ENCODE measurements at regions not wholly inside any gene's neighbourhood (a gene's known extent, or its start where the extent isn't known, plus 50 kb on each side); places are given as distances from the start of the nearest gene placed in this dataset.

GRCh38 chr4:115370490-115370889 lies 257.1 kb upstream of the NDST4 start:
- no peak for DNase-seq

DNA sequence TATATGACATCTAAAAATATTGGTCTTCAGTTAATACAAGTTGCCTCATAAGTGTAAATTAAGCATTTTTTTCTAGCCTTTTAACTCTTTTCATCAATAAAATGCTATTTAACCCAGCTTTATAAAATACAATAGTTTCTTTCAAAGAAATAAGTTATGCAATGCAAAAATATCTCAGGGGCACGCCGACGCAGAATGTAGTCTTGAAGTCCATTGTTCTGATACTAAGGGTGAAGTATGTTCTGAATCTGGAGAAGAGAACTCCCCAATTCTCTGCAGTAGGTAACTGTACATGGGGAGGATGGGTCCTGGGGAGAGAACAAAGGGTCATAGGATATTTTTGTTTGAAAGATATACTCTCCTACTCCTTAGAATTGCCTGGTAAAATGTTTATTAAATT lies 256.6 kb upstream of the NDST4 start:
- DNase-seq: no peak

- DNase-seq: no peak
Measured at GRCh38 chr4:115366390-115366789, 253.0 kb upstream of the NDST4 start.

GRCh38 chr4:115365185-115365584 lies 251.8 kb upstream of the NDST4 start:
- DNase-seq: no peak

DNA sequence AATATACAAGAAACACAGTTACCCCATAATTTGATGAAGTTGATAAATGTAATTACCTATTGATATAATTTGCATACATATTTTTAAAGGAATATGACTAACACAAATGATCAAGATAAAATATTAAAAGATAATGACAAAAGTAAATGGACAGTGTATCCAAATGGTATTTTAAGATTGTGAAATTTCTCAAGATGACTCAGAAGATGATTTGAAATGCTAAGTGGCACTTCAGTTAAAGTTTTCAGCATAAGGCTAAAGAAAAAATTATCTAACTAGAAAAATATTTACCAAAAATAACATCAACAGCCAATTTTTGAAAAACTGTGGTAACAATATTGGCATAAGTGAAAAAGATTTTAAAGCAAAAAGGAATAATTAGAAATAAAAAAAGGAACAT lies 248.4 kb upstream of the NDST4 start:
- DNase-seq: no peak

DNA sequence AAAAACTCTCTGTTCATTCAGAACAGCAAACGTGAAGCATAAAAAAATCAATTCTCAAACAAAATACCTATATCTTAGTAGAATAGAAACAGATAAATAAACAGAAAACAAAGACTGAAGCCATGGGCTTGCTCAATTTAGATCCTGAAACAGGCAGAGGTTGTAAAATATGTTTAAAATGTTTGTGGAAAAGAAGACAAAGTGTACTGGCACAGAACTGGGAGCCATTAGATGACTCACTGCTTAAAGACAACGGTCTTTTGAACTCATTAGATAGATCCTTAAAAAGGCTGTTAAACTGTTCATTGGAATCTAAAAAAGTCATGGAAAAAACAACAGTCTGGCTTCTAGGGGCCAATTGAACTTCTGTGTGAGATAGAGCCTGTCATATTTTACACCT lies 247.0 kb upstream of the NDST4 start:
- DNase-seq: no peak

GRCh38 chr4:115357776-115358175 lies 244.4 kb upstream of the NDST4 start:
- DNase-seq: no peak

DNA sequence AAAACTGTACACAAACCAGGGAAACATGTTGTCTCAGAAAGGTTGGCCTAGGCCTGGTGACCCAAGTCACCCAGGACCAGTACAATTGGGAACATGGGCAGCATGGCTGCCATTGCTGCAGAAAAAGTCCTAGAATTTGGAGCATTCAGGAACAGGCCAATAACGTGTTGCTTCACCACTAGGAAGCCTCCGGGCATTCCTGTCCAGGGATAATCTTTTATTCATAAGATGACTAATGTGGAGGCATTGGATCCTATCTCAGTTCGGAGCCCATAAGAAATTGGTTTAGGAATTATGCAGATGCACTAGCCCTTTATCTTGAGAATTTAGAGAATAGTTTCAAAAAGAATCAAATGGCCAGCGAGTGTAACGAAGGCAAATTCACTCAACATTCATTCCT lies 242.8 kb upstream of the NDST4 start:
- DNase-seq: no peak

GRCh38 chr4:115355329-115355728 lies 241.9 kb upstream of the NDST4 start:
- DNase-seq: no peak

GRCh38 chr4:115353370-115353769 lies 239.9 kb upstream of the NDST4 start:
- DNase-seq: no peak

DNA sequence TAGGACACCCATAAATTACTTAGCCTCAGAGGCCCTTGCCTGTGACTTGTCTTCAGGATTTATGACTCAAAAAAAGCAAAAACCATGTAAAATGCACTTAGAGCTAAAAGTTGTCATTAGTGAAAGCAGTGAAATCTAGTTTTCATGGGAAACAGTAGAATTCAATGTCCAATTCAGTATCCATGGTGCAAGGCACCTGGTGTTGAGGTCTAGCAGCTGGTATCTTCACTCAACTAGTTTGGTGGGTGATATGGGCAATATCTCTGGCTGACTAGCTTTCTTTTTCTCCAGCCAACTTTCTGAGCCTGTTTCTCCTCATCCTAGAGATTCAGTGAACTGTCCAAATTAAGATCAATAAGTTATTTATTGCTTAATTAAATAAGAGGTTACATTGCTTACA lies 229.8 kb upstream of the NDST4 start:
- no peak for DNase-seq

DNA sequence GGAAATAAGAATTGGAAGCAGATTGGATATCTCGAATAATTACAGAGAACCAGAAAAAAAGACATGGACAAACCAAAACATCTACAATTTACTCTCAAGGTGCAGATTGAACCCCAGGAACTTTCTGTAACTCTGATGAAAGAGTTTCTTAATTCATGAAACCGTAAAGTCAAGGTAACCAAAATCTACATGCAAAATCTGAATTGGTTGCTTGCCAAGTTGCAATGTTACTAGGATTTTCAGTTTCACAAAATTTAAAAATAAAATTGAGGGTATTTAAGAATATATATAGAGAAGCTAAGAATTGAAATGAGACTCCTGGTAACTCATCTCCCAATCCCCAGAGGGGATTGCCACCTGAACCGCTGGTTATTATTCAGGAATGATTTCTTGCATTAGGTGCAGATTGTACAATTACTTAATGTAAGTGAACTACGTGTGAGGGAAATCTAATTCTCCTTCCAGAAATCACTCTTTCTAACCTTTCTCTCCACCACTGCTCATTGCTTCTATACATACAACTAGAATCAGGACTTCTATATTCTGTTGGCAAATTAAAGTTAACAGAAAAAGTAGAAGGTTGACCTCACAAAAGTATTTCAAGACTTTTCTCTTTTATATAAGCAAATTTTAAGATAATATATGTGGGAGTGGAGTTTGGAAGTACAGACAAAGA lies 221.5 kb upstream of the NDST4 start:
- no peak for DNase-seq

- no peak for DNase-seq
Measured at GRCh38 chr4:115332078-115332477, 218.7 kb upstream of the NDST4 start.

DNA sequence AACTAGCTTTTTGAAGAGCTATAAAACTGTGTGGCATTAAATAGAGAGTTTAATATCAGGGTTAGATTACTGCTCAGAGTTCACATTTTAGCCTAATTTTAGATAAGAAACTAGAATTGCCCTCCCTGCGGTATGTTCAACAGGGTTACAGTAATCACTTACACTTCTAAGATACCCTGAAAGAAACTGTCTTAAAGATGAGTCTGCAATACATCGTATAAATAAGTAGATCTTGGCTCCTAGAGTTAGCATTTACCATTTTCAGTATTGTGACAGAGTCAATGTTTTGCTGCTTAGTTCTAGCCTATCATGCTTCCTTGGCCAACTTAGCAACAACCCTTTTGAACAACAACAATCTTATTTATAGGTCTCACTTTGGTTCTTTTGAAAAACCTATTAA lies 217.8 kb upstream of the NDST4 start:
- DNase-seq: no peak

- DNase-seq: no peak
Measured at GRCh38 chr4:115325836-115326235, 212.4 kb upstream of the NDST4 start.

DNA sequence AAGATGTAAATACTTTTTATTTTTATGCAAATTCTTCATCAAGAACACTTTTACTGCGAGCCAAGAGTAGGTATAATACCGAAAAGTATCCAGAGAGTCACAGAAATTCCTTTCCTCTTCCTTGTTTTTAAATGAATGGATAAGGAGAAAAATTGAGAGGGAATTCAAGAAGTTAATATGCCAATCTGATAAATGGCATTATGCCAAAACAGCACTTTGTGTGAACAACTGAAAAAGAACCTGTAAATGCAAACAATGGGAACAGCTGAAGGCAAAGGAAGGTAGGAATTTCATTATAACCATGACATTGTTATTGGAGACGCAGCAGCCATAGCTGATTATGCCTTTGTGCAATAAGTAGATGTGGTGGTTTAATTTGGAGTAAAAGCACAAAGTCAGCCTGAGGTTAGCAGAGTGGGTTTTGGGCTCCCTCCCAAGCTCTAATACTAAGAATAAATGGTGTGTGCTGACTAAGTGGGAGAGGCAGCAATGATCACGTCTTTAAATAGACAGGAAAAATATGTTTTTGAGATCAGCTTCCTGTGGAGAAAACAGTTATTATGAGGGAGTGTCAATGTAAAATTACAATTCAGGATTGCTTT lies 209.8 kb upstream of the NDST4 start:
- DNase-seq: peak; percentile 46

- no peak for DNase-seq
Measured at GRCh38 chr4:115315182-115315581, 201.8 kb upstream of the NDST4 start.

GRCh38 chr4:115310641-115311040 lies 197.2 kb upstream of the NDST4 start:
- DNase-seq: no peak

DNA sequence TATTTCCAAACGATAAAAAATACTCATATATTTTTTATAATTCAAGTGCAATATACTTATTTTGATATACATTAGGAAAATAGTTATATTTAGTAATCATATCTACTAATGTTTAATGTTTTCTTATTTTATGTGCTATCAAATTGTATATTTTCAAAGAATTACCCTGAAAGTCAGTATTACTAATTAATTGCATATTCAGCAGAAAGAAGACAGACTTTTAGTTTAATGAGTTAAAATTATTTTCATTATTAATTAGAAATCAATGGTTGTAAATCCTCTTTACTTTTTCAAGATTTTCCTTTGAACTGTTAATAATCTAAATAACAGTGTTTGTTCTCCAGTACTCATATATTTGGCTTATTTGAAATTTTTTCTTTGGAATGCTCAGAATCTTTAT lies 181.3 kb upstream of the NDST4 start:
- DNase-seq: no peak

DNA sequence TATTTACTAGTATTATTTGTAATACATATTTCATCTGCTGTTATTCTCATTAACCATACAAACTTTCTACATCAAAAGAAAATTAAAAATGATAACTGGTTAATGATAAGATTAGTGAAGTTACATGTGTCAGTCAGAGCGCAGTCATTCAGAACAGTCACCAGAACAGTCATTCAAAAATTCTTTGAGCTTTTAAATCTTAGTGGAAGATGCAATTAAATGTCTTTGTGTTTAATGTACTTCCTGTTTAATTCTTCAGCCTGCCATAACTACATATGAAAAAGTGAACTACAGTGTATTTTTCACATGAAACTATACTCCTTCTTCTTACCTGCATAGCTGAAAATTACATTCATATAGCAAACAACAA lies 179.7 kb upstream of the NDST4 start:
- no peak for DNase-seq

DNA sequence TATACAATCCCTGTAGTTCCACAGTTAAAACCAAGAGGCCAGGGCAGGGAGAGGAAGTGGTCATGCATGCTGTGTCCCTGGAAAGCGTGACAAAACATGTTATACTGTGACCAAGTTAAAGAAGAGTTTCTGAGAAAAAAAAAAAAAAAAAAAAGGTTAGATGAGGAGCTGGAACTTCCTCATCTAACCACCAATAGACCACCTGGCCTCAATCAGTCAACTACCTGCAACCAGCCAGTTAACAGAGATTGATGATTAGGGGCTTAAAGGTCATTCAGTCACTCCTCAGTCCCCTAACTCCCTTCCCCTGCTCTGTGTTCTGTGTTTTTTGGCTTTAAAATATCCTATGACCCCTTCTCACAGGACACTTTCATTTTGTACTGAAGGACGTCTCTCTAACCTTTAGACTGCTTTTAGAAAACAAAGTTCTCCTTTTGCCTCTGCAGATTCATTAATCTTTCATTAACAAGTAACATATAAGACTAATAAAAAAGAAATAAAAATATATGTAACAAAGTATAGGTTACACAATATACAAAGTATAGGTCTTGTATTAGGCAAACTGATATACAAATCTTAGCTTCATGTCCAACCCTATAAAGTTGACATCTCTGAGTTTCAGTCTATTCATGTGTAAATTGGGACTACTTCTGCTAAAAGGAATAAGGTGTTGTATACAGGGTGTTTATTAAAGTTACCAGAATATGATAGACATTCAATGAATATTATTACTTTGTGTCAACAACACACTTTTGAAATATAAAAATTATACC lies 179.1 kb upstream of the NDST4 start:
- DNase-seq: no peak

DNA sequence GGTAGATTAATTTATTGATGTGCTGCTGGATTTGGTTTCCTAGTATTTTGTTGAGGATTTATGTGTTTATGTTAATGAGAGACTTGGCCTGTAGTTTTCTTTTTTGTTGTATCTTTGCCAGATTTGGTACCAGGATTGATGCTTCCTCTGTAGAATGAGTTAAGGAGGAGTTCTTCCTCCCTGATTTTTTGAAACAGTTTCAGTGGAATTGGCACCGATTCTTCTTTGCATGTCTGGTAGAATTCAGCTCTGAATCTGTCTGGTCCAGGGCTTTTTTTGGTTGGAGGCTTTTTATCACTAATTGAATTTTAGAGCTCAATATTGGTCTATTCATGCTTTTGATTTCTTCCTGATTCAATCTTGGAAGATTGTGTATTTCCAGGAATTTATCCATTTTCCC lies 174.0 kb upstream of the NDST4 start:
- no peak for DNase-seq

GRCh38 chr4:115279330-115279729 lies 165.9 kb upstream of the NDST4 start:
- no peak for DNase-seq

- no peak for DNase-seq
Measured at GRCh38 chr4:115278830-115279229, 165.4 kb upstream of the NDST4 start.

GRCh38 chr4:115275615-115276014 lies 162.2 kb upstream of the NDST4 start:
- no peak for DNase-seq
